HG03558 (cell line): ENCODE measurements at regions not wholly inside any gene's neighbourhood (a gene's known extent, or its start where the extent isn't known, plus 50 kb on each side); places are given as distances from the start of the nearest gene placed in this dataset.
"Not testable (repeated sequence)": the region's sequence is repeated elsewhere in the genome, so short reads cannot be mapped to it uniquely, and the experiment has no call there.

ENCODE experiments used
- ATAC-seq: cut with Tn5 transposase; IDR thresholded peaks from one replicate; pipeline ENCODE4 v1.9.1; 2021; ENCODE audit warnings: moderate number of reproducible peaks; ENCODE audit not compliant: unreplicated experiment; ENCODE audit errors: extremely low read depth

GRCh38 chr10:65125212-65125611, 1604.0 kb downstream of the REEP3 start:
- no peak for ATAC-seq

- no peak for ATAC-seq
These were observed 1605.1 kb downstream of the REEP3 start for GRCh38 chr10:65126288-65126687.

DNA sequence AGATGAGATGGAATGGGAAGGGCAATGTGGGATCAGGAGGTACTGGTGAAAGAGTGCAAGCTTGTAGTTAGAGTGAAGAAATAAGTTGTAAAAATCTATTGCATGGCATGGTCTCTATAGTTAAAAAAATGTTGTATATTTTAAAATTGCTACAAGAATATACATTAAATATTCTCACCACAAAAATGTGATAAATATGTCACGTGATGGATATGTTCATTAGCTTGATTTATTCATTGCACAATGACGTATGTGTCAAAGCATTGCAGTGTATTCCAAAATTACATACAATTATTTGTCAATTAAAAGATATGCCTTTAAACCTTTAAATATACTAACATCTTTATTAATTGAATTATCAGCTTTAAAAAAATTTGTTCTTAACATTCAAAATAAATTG, 1607.1 kb downstream of the REEP3 start:
- no peak for ATAC-seq

DNA sequence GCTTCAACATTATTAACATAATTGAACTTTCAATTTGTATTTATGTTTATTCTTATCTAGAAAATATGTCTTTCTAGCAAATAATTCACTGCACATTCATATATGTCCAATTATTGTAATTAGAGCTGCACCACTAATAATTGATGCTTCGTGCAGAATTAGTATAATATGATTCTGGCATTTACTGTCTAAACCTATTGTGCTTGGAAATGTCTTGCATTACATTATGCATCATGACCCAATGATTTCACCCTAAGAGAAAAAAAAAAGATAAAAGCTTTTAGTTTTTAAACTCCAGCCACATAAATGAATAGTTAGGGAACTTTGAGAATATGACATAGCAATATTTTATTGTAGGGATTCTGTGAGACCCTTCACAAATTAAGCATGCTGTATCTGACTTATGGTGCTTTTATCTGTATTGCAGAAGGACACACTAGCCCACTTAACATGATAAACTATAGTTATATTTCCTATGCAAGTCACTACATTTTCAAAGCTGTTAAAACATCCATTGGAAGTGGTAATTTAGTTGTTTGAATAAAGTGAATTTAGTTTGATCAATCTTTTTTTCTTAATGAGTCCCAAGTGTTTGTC, 1609.1 kb downstream of the REEP3 start:
- no peak for ATAC-seq

DNA sequence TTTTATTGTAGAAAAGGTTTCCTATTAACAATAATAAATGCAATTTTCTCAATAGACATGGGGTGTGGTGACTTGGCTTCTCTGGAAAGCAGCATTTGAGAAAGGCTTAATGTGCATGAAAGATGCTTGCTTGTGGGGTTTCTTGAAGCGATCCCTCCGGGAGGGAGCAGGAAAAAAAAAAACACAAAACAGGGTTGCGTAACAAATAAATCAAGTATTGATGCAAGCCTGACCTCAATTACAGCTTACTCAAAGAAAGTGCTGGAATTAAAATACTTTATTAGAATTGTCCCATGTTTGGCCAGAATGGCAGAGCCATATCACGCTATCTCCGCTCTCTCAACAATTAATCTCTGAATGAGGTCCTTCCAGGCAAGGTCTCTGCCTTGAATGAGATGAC, 1612.5 kb downstream of the REEP3 start:
- no peak for ATAC-seq

DNA sequence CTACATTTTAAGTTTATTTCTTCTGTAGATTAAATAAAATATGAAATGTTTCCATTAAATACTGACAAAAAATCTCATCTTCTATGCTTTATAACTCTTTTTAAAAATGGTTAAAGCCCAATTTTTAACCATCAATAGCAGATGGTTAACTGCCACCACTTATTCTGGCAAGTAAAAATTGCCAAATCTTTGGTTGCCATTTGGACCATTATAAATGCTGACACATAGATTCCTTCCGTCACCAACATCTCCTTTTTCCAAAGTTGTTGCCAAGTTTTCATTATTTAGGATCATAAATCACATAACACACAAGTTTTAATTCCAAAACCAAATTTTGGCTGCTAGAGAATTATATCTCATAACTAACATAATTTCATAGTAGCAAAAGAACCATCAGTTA, 1614.3 kb downstream of the REEP3 start:
- ATAC-seq = no peak

- no peak for ATAC-seq
These were observed 1621.6 kb downstream of the REEP3 start for GRCh38 chr10:65142641-65143435.

- no peak for ATAC-seq
These were observed 1622.5 kb downstream of the REEP3 start for GRCh38 chr10:65143723-65144122.

DNA sequence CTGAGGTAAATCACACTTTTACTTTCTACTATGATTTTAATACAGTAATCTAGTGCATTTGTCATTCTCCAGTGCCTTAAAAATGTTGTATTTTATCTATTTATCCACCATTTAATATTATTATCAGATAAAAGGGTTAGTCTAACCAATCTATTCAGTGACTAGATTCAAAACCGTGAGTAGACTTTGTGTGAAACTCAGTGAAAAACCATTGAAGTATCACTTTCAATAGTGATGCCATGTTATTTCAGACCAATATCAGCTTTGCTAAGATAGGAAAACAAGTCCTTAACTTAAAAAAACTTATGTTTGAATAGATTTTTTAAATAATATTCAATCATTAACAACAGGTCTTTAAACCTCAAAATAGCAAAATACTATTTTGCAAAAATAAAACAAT, 1628.7 kb downstream of the REEP3 start:
- no peak for ATAC-seq

DNA sequence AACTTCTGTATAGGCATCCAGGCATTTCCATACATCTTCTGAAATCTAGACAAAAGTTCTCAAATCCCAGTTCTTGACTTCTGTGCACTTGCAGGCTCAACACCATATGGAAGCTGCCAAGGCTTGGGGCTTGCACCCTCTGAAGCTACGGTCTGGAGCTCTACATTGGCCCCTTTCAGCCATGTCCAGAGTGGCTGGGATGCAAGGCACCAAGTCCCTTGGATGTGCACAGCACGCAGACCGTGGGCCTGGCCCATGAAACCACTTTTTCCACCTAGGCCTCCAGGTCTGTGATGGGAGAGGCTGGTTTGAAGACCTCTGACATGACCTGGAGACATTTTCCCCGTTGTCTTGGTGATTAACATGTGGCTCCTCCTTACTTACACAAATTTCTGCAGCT, 1645.1 kb downstream of the REEP3 start:
- ATAC-seq = no peak

DNA sequence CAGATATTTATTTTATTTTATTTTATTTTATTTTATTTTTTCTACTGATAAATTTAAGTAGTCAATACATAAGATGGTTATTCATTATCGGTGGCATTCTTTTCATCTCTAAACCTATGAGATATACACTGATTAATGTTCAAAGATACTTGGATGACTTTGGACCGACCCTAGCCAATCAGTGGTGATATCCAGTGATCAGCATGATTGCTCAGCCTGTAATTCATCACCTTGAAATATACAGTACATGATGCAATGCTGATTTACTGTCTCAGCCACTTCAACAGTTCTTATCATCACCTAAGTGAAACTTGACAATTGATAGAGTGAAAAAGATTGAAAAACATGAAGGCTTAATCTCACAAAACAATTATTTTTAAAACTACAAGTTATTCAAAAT, 1651.0 kb downstream of the REEP3 start:
- no peak for ATAC-seq

GRCh38 chr10:65176994-65177393, 1655.8 kb downstream of the REEP3 start:
- ATAC-seq = no peak

DNA sequence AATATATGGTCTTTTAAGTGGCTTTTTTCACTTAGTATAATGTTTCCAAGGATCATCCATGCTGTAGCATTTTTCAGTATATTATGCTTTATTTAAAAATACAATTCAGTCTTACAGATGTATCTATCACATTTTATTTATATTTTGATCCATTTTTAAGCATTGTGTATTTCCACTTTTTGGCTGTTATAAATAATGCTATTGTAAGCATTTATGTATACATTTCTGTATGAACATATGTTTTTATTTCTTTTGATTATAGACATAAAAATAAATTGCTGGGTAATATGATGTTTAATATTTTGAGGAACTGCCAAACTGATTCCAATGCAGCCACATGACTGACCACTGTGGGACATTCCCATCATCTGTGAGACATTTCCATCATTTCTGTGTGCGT, 1662.0 kb downstream of the REEP3 start:
- no peak for ATAC-seq

DNA sequence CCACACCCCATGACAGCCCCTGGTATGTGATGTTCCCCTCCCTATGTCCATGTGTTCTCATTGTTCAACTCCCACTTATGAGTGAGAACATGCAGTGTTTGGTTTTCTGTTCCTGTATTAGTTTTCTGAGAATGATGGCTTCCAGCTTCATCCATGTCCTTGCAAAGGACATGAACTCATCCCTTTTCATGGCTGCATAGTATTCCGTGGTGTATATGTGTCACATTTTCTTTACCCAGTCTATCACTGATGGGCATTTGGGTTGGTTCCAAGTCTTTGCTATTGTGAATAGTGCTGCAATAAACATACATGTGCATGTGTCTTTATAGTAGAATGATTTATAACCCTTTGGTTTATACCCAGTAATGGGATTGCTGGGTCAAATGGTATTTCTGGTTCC, 1665.5 kb downstream of the REEP3 start:
- not testable (repeated sequence) for ATAC-seq

DNA sequence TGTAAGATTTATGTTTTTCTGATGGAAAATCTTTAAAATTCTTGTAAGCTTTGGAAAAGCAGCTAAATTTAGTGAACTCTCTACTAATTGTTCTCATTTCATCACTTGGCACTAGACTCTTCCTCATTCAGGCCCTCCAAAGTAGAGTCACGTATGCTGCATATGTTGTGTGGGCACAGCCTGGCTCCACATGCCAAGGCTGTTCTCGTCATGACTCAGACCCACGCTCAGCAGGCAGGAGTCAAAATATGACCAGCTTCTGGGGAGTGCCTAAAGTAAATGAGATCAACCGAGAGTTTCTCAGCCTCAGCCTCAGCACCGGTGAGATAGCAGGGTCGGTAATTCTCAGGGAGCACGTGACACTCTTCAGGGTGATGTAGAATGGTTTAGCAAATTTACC, 1672.9 kb downstream of the REEP3 start:
- no peak for ATAC-seq

DNA sequence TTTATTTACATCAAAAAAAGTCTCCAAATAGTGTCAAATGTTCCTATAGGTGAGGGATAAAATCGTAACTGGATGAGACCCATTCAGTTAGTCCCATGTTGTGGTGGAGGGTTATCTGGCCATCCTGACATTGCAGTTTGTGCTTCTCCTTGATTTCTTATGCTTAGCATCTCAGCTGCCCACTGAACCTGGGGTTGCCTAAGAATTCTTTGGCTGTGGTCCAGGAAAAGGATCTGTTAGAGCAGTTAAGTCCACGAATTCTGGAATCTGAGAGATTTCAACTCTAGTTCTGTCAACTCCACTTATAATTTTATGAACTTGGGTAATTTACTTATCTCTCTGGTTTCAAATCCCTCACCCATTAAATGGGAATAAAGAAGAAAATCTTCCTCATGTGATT, 1673.4 kb downstream of the REEP3 start:
- ATAC-seq = no peak

GRCh38 chr10:65196111-65196510, 1674.9 kb downstream of the REEP3 start:
- no peak for ATAC-seq

DNA sequence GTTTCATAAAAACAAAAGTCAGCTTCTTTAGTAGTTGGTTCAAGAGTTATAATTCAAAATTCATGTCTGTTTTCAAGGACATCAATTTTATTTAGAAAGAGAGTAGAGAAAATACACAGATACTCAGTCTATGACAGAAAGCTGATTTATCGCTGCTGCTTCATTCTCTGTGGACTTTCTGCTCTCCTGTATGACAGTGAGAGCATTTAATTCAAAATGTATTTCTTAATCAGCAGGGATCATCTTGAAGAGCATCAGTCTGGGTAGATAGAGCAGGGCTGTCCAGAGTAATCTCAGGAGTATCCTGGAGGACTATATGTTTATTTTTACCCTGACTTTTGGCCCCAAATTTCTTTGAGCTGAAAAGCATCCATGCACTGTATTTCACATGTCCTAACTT, 1676.7 kb downstream of the REEP3 start:
- ATAC-seq = no peak

- no peak for ATAC-seq
These were observed 1680.3 kb downstream of the REEP3 start for GRCh38 chr10:65201491-65201890.

DNA sequence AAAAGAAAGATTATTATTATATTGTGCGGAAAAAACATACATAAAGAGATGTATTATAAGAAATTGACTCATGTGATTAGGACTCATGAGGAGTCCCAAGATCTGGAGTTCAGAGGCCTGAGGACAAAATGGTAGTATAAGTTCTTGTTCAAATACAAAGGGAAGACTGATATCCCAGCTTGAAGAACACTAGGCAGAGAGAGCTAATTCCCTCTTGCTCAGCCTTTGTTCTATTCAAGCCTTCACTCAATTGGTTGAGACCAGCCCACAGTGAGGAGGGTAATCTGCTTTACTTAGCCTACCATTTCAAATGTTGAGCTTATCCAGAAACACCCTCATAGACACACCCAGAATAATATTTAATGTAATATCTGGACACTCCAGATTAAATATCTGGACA, 1683.8 kb downstream of the REEP3 start:
- ATAC-seq = no peak

- no peak for ATAC-seq
These were observed 1692.0 kb downstream of the REEP3 start for GRCh38 chr10:65213170-65213569.

GRCh38 chr10:65219444-65219843, 1698.2 kb downstream of the REEP3 start:
- no peak for ATAC-seq
